ENCODE measurements at regions not wholly inside any gene's neighbourhood (a gene's known extent, or its start where the extent isn't known, plus 50 kb on each side); places are given as distances from the start of the nearest gene placed in this dataset.

DNA sequence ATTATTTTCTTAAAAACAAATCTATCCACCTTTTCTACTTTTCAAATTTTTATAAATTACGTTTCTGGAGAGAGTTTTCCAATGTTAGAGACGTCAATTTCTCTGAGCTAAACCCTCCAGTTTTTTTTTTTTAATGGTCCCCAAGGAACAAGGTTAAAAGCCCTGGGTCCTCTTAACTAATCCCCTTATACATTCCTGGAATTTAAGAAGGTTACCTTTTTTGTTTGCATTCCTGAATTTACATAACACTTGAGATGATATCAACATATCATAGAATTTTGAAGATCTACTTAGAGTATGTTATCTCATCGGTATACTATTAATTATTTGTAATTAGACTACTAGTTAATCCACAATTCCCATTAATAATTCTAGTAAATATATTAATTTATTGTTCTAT is 662.2 kb upstream of the LRFN5 start:
- Histone ChIP-seq H3K4me3 (ENCODE audit: low read depth, low read length) (no peak overlapping the region), H3K36me3 (no peaks in the 10 kb centered on the region), H3K27ac (no peak overlapping the region), H3K27me3 (ENCODE audit: insufficient read depth, low read depth, severe bottlenecking) (peaks cover 2% of the 10 kb centered on the region), H3K9me3 (ENCODE audit: severe bottlenecking) (no peaks in the 10 kb centered on the region)
- no peak for DNase-seq
- TF ChIP-seq, protein P1, sequence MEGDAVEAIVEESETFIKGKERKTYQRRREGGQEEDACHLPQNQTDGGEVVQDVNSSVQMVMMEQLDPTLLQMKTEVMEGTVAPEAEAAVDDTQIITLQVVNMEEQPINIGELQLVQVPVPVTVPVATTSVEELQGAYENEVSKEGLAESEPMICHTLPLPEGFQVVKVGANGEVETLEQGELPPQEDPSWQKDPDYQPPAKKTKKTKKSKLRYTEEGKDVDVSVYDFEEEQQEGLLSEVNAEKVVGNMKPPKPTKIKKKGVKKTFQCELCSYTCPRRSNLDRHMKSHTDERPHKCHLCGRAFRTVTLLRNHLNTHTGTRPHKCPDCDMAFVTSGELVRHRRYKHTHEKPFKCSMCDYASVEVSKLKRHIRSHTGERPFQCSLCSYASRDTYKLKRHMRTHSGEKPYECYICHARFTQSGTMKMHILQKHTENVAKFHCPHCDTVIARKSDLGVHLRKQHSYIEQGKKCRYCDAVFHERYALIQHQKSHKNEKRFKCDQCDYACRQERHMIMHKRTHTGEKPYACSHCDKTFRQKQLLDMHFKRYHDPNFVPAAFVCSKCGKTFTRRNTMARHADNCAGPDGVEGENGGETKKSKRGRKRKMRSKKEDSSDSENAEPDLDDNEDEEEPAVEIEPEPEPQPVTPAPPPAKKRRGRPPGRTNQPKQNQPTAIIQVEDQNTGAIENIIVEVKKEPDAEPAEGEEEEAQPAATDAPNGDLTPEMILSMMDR (IDR thresholded peaks at IDR 0.05; ENCODE audit: low read depth, low read length): no peak

- H3K9me3 ChIP-seq (ENCODE audit: severe bottlenecking): no peaks in the 10 kb centered on the region
- H3K27ac ChIP-seq: no peak overlapping the region
- TF ChIP-seq, protein P1 (IDR thresholded peaks at IDR 0.05; ENCODE audit: low read depth, low read length): no peak
- peaks cover 42% of the 10 kb centered on the region for H3K27me3 ChIP-seq (ENCODE audit: insufficient read depth, low read depth, severe bottlenecking)
- H3K36me3 ChIP-seq: no peaks in the 10 kb centered on the region
- no peak overlapping the region for H3K4me3 ChIP-seq (ENCODE audit: low read depth, low read length)
- no peak for DNase-seq
These were observed 669.8 kb upstream of the LRFN5 start for GRCh38 chr14:40936861-40937260.

DNA sequence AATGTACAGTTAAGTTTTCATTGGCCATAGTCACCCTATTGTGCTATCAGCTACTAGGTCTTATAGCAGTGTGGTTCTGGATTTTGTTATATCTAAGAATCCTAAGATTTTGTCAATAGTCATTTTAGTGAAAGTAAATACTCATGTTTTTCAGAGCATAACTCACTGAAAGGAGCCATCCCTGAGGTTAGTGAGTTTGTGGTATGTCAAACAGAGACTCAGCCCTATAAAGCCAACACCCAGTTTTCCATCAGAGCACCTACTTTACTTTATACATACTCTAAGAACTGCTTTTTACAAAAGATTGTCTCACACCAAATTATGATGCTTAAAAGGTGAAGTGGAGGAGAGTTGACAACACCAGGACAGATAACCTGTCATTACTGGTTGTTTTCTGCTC is 686.3 kb upstream of the LRFN5 start:
- no peak for DNase-seq
- H3K27me3 ChIP-seq (ENCODE audit: insufficient read depth, low read depth, severe bottlenecking): peaks cover 30% of the 10 kb centered on the region
- no peak overlapping the region for H3K27ac ChIP-seq
- TF ChIP-seq, protein P1 (IDR thresholded peaks at IDR 0.05; ENCODE audit: low read depth, low read length): no peak
- H3K9me3 ChIP-seq (ENCODE audit: severe bottlenecking): no peaks in the 10 kb centered on the region
- H3K36me3 ChIP-seq: no peaks in the 10 kb centered on the region
- H3K4me3 ChIP-seq (ENCODE audit: low read depth, low read length): no peak overlapping the region

DNA sequence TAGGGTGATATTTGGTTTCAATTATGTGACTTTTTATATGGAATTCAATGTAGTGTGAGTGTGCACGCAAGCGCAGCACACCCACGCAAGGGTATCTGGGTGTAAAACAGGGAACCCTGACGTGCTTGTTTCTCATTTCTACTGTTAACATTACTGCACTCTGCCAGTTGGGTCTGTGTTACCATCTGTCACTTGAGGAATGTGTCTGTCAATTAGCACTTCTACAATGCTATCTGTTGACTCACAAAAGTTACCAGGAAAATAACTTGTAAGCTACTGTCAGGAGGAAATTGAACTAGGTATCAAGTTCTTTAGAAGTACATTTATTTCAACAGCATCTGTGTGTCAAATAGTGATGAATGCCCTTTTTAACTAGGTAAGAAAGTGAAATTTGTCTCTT is 695.5 kb upstream of the LRFN5 start:
- TF ChIP-seq, protein P1 (IDR thresholded peaks at IDR 0.05; ENCODE audit: low read depth, low read length): no peak
- no peaks in the 10 kb centered on the region for H3K36me3 ChIP-seq
- no peak overlapping the region for H3K27ac ChIP-seq
- peaks cover 37% of the 10 kb centered on the region for H3K27me3 ChIP-seq (ENCODE audit: insufficient read depth, low read depth, severe bottlenecking)
- no peaks in the 10 kb centered on the region for H3K9me3 ChIP-seq (ENCODE audit: severe bottlenecking)
- no peak for DNase-seq
- no peak overlapping the region for H3K4me3 ChIP-seq (ENCODE audit: low read depth, low read length)

GRCh38 chr14:40909906-40910305 is 696.8 kb upstream of the LRFN5 start:
- no peak overlapping the region for H3K27ac ChIP-seq
- H3K27me3 ChIP-seq (ENCODE audit: insufficient read depth, low read depth, severe bottlenecking): peaks cover 34% of the 10 kb centered on the region
- H3K36me3 ChIP-seq: no peaks in the 10 kb centered on the region
- TF ChIP-seq, protein P1 (IDR thresholded peaks at IDR 0.05; ENCODE audit: low read depth, low read length): no peak
- H3K9me3 ChIP-seq (ENCODE audit: severe bottlenecking): no peaks in the 10 kb centered on the region
- DNase-seq: no peak
- H3K4me3 ChIP-seq (ENCODE audit: low read depth, low read length): no peak overlapping the region

DNA sequence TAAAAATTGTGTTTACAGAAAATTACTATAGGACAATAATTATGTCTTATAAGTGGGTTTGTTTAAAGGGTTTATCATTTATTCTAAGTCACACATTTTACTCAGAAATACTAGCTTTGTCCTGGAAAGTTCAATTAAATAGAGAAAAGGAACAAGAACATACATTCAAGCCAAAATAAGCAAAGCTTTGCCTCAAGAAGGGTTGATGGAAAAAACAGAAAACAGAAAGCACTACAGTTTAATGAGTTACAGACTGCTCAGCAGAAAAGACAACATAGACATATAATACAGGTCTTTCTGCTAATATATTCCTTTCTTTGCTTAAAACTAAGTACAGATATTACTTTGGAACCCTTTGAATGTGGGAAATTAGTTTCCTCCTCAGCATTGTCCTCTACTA is 703.0 kb upstream of the LRFN5 start:
- TF ChIP-seq, protein P1 (IDR thresholded peaks at IDR 0.05; ENCODE audit: low read depth, low read length): no peak
- no peak for DNase-seq
- no peak overlapping the region for H3K4me3 ChIP-seq (ENCODE audit: low read depth, low read length)
- no peaks in the 10 kb centered on the region for H3K9me3 ChIP-seq (ENCODE audit: severe bottlenecking)
- H3K27me3 ChIP-seq (ENCODE audit: insufficient read depth, low read depth, severe bottlenecking): peaks cover 59% of the 10 kb centered on the region
- H3K36me3 ChIP-seq: no peaks in the 10 kb centered on the region
- H3K27ac ChIP-seq: no peak overlapping the region

All from WERI-Rb-1 (cell line).